IPS DF 6.9 (cell line): ENCODE measurements at regions not wholly inside any gene's neighbourhood (a gene's known extent, or its start where the extent isn't known, plus 50 kb on each side); places are given as distances from the start of the nearest gene placed in this dataset.

Experiments
- DNase-seq: peaks from one replicate; pipeline ENCODE4 v3.0.0-alpha.2; 2013; ENCODE audit warnings: low read depth, low spot score
- H3K27ac ChIP-seq: one replicate; pipeline ENCODE4 v1.5.1; 2013; ENCODE audit warnings: low read length, control low read depth
- H3K27me3 ChIP-seq: 2 replicates; pipeline ENCODE4 v1.6.1; 2013; ENCODE audit warnings: mild to moderate bottlenecking, low read length; ENCODE audit not compliant: control insufficient read depth, insufficient read depth
- H3K36me3 ChIP-seq: 2 replicates; pipeline ENCODE4 v1.6.1; 2013; ENCODE audit warnings: low read length; ENCODE audit not compliant: control insufficient read depth, insufficient read depth
- H3K4me1 ChIP-seq: 2 replicates; pipeline ENCODE4 v1.6.1; 2013; ENCODE audit warnings: low read length; ENCODE audit not compliant: control insufficient read depth, insufficient read depth
- H3K4me3 ChIP-seq: 2 replicates; pipeline ENCODE4 v1.5.1; 2013; ENCODE audit warnings: mild to moderate bottlenecking, low read length
- H3K9me3 ChIP-seq: 2 replicates; pipeline ENCODE4 v1.6.1; 2013; ENCODE audit warnings: low read length, inconsistent platforms; ENCODE audit not compliant: control insufficient read depth, insufficient read depth
- WGBS: extraction: QIAGEN DNeasy Blood & Tissue Kit; methylation state at CpG from one replicate; pipeline ENCODE4 v1.1.7; 2013; ENCODE audit warnings: mixed read lengths, missing lambda C conversion rate; ENCODE audit not compliant: insufficient read length, insufficient coverage; 5-methylcytosine and 5-hydroxymethylcytosine counted together

GRCh38 chr10:121070275-121071070, 219.3 kb downstream of the WDR11 start:
- no peaks in the 10 kb centered on the region for H3K4me1 ChIP-seq
- no peak overlapping the region for H3K27ac ChIP-seq
- no peak for DNase-seq
- no peaks in the 10 kb centered on the region for H3K9me3 ChIP-seq
- H3K36me3 ChIP-seq: no peaks in the 10 kb centered on the region
- no peak overlapping the region for H3K4me3 ChIP-seq
- no peaks in the 10 kb centered on the region for H3K27me3 ChIP-seq
- no CpG with 5 or more reads among the region's 6 CpGs for WGBS

DNA sequence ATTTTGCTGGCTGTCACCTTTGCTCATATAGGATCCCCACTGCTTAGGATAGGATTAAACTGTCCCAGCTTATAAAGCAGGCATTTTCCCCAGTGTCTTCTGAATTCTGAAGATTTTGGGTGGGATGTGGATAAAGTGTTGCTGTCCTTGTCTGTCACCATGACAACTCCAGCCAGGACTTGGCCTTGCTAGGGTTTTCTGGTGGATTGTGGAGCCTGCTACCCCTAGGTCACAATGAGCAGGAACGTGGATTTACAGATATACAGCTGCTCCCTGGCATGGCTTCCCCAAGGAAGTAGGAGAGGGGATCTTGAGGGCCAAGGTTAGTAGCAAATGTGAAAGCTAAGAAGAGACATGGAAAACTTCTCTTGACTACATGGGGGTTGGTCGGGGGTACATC, 220.7 kb downstream of the WDR11 start:
- H3K36me3 ChIP-seq: no peaks in the 10 kb centered on the region
- DNase-seq: no peak
- no peaks in the 10 kb centered on the region for H3K27me3 ChIP-seq
- H3K4me1 ChIP-seq: no peaks in the 10 kb centered on the region
- no peaks in the 10 kb centered on the region for H3K9me3 ChIP-seq
- WGBS: no CpG with 5 or more reads among the region's 2 CpGs
- H3K27ac ChIP-seq: no peak overlapping the region
- H3K4me3 ChIP-seq: no peak overlapping the region

DNA sequence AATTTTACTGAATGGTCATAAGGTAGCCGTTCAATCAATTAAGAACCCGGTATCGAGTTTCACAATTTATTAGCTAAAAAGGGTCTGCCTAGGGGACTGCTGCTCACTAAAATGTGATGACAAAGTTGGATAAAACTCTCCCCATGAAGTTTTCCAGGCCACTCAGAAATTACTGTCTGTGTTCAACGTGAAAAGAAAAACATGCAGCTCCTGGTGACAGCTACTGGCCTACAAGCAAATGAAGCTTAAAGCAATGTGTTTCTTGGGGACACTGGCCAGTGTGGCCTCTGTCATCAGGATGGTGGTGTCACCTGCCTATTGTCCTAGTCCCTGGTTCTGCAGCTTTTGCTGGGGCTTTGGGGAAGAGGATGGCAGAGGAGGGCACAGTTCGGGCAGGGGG, 222.6 kb downstream of the WDR11 start:
- no peak overlapping the region for H3K27ac ChIP-seq
- WGBS: no CpG with 5 or more reads among the region's 5 CpGs
- no peak overlapping the region for H3K4me3 ChIP-seq

DNA sequence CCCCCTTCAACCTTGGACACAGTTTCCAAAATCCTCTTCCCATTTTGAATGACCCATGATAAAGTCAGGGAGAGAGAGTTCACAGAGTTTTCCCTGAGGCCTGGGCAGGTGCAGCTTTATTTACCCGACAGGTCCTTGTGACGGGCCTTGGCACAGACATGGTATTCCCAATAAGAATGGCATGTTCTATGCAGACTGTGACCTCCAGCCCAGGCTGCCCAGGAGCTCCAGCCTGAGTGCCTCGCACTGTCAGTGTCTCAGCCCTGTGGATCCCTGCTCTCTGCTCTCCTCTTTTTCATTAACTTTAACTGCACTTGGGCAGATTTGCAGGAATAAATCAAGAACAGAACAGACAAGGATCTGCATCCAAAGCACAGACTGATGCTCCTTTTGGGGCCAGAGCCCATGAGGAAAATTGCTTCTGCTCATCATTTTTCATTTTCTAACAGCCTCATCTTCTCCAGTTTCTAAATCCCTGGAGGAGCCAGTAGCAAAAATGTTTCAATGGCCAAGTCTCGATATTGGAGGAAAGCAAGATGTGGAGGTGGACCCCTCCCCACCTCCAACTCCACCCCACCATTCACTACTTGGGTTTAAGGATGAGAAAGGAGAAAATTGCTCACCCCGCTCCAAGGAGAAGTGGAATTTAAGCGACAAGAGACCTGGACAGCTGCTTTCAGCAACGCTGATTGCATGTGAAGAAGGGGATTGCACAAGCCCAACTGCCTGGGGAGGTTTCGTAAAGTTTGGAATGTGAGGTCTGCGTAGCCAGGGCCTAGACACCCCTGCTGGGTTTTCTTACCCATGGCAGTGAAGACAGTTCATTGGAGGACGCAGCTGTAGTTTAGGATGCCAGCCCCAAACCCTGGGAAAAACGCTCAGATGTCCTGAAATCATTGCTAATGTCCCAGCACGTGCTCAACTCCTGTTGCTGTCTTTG, 225.9 kb downstream of the WDR11 start:
- Histone ChIP-seq H3K9me3 (no peaks in the 10 kb centered on the region), H3K27ac (no peak overlapping the region), H3K27me3 (no peaks in the 10 kb centered on the region), H3K4me1 (peaks cover 2% of the 10 kb centered on the region), H3K4me3 (no peak overlapping the region), H3K36me3 (no peaks in the 10 kb centered on the region)
- DNase-seq: no peak
- no CpG with 5 or more reads among the region's 12 CpGs for WGBS

More for the DNA sequence above, 222.6 kb downstream of the WDR11 start:
- Histone ChIP-seq H3K27me3 (no peaks in the 10 kb centered on the region), H3K9me3 (no peaks in the 10 kb centered on the region), H3K36me3 (no peaks in the 10 kb centered on the region), H3K4me1 (no peaks in the 10 kb centered on the region)
- DNase-seq: no peak

GRCh38 chr10:121078036-121078435, 226.9 kb downstream of the WDR11 start:
- no peaks in the 10 kb centered on the region for H3K27me3 ChIP-seq
- H3K4me3 ChIP-seq: no peak overlapping the region
- peaks cover 2% of the 10 kb centered on the region for H3K4me1 ChIP-seq
- no CpG with 5 or more reads among the region's 8 CpGs for WGBS
- no peaks in the 10 kb centered on the region for H3K9me3 ChIP-seq
- no peak overlapping the region for H3K27ac ChIP-seq
- no peak for DNase-seq
- H3K36me3 ChIP-seq: no peaks in the 10 kb centered on the region

- no CpG with 5 or more reads among the region's 8 CpGs for WGBS
- Histone ChIP-seq H3K27me3 (no peaks in the 10 kb centered on the region), H3K4me1 (peaks cover 2% of the 10 kb centered on the region), H3K9me3 (no peaks in the 10 kb centered on the region), H3K4me3 (no peak overlapping the region), H3K27ac (no peak overlapping the region), H3K36me3 (no peaks in the 10 kb centered on the region)
- no peak for DNase-seq
Measured at GRCh38 chr10:121078672-121079102, 227.5 kb downstream of the WDR11 start.

GRCh38 chr10:121079226-121079625, 228.1 kb downstream of the WDR11 start:
- no peak for DNase-seq
- Histone ChIP-seq H3K36me3 (no peaks in the 10 kb centered on the region), H3K27ac (no peak overlapping the region), H3K9me3 (no peaks in the 10 kb centered on the region), H3K4me3 (no peak overlapping the region), H3K27me3 (no peaks in the 10 kb centered on the region), H3K4me1 (peaks cover 2% of the 10 kb centered on the region)
- no CpG with 5 or more reads among the region's 6 CpGs for WGBS

DNA sequence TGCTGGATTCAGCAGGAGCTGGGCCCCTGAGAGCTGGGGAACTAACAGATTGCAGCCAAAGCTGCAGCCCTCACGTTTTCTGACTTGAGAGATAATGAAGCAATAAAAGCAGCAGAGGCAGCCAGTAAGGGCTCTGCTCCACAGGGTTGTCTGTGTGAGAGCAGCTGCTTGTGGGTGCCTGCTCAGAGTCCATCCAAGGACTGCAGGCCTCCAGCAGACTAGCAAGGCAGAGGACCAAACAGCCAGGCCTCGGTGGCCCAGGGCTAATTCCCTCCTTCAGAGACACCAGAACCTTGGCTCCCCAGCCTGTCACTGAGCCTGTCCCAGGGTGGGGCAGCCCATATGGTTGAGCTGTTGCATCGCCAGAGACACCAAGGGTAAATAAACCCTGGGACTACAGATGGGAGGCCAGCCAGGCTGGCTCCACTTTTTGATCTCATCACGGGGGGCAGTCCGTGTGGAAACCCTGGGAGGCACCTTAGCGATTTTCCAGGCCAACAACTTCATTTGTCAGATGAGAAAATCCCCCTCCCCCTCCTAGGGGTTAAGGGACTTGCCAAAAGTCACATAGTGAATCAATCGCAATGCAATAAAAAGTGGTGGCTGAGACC, 229.2 kb downstream of the WDR11 start:
- no CpG with 5 or more reads among the region's 7 CpGs for WGBS
- no peaks in the 10 kb centered on the region for H3K9me3 ChIP-seq
- no peaks in the 10 kb centered on the region for H3K36me3 ChIP-seq
- DNase-seq: no peak
- no peak overlapping the region for H3K27ac ChIP-seq
- H3K27me3 ChIP-seq: no peaks in the 10 kb centered on the region
- H3K4me3 ChIP-seq: no peak overlapping the region
- peaks cover 2% of the 10 kb centered on the region for H3K4me1 ChIP-seq

DNA sequence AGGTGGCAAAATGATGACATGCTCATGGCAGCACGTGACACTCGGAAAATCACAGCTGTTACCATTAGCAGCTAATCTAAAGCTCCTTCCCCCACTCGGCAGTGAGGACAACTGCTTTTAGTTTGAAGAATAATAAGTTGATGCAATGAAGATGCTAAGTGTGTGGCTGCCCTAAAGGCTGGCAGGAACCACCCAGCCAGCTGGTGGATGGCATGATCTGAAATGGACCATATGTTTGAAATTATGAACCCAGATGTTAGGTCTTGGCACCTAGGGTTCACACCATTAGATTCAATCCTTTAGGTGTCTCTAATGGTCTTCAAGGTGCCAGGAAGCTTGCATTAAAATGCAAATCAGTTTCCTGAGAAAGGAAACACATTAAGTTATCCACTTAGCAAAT, 230.1 kb downstream of the WDR11 start:
- Histone ChIP-seq H3K27me3 (no peaks in the 10 kb centered on the region), H3K4me1 (peaks cover 2% of the 10 kb centered on the region), H3K4me3 (no peak overlapping the region), H3K36me3 (no peaks in the 10 kb centered on the region), H3K27ac (no peak overlapping the region), H3K9me3 (no peaks in the 10 kb centered on the region)
- no CpG with 5 or more reads among the region's 3 CpGs for WGBS
- DNase-seq: no peak

GRCh38 chr10:121082984-121083383, 231.8 kb downstream of the WDR11 start:
- no peak overlapping the region for H3K4me3 ChIP-seq
- no peaks in the 10 kb centered on the region for H3K36me3 ChIP-seq
- H3K9me3 ChIP-seq: no peaks in the 10 kb centered on the region
- peaks cover 2% of the 10 kb centered on the region for H3K4me1 ChIP-seq
- no CpG with 5 or more reads among the region's 3 CpGs for WGBS
- no peak overlapping the region for H3K27ac ChIP-seq
- DNase-seq: no peak
- H3K27me3 ChIP-seq: no peaks in the 10 kb centered on the region
